ENCODE measurements at regions not wholly inside any gene's neighbourhood (a gene's known extent, or its start where the extent isn't known, plus 50 kb on each side); places are given as distances from the start of the nearest gene placed in this dataset.

- Mint-ChIP-seq H3K4me3 (no peak overlapping the region), H3K27me3 (ENCODE audit: low read depth) (no peaks in the 10 kb centered on the region), H3K4me1 (peaks cover 20% of the 10 kb centered on the region), H3K36me3 (ENCODE audit: low read depth) (no peaks in the 10 kb centered on the region), H3K27ac (peak overlapping the region in 1 of 3 experiments; percentile 3), H3K9me3 (peaks cover 18% of the 10 kb centered on the region)
- no peak for TF ChIP-seq CTCF (IDR thresholded peaks at IDR 0.05; ENCODE audit: unreplicated experiment in 3 of 3)
Measured at GRCh38 chr10:91082447-91082846, 138.0 kb upstream of the PCGF5 start.

- no peak overlapping the region for H3K4me3 Mint-ChIP-seq
- peaks cover 17% of the 10 kb centered on the region for H3K4me1 Mint-ChIP-seq
- peaks cover 10% of the 10 kb centered on the region for H3K27me3 Mint-ChIP-seq (ENCODE audit: low read depth)
- no peak overlapping the region for H3K27ac Mint-ChIP-seq
- no peaks in the 10 kb centered on the region for H3K36me3 Mint-ChIP-seq (ENCODE audit: low read depth)
- H3K9me3 Mint-ChIP-seq: peaks cover 18% of the 10 kb centered on the region
- no peak for TF ChIP-seq CTCF (IDR thresholded peaks at IDR 0.05; ENCODE audit: unreplicated experiment in 3 of 3)
Measured at GRCh38 chr10:91088300-91089140, 131.9 kb upstream of the PCGF5 start.

GRCh38 chr10:91090761-91091529 lies 129.5 kb upstream of the PCGF5 start:
- Mint-ChIP-seq H3K36me3 (ENCODE audit: low read depth) (peaks cover 4% of the 10 kb centered on the region), H3K4me1 (peaks cover 17% of the 10 kb centered on the region), H3K9me3 (peaks cover 33% of the 10 kb centered on the region), H3K27ac (no peak overlapping the region), H3K27me3 (ENCODE audit: low read depth) (peaks cover 14% of the 10 kb centered on the region), H3K4me3 (no peak overlapping the region)
- no peak for TF ChIP-seq CTCF (IDR thresholded peaks at IDR 0.05; ENCODE audit: unreplicated experiment in 3 of 3)

GRCh38 chr10:91091780-91092179 lies 128.7 kb upstream of the PCGF5 start:
- peaks cover 4% of the 10 kb centered on the region for H3K36me3 Mint-ChIP-seq (ENCODE audit: low read depth)
- no peak for TF ChIP-seq CTCF (IDR thresholded peaks at IDR 0.05; ENCODE audit: unreplicated experiment in 3 of 3)
- no peak overlapping the region for H3K4me3 Mint-ChIP-seq
- H3K27ac Mint-ChIP-seq: no peak overlapping the region
- H3K4me1 Mint-ChIP-seq: peaks cover 17% of the 10 kb centered on the region
- H3K27me3 Mint-ChIP-seq (ENCODE audit: low read depth): peaks cover 14% of the 10 kb centered on the region
- H3K9me3 Mint-ChIP-seq: peaks cover 29% of the 10 kb centered on the region

- H3K27me3 Mint-ChIP-seq (ENCODE audit: low read depth): peaks cover 9% of the 10 kb centered on the region
- peaks cover 35% of the 10 kb centered on the region for H3K9me3 Mint-ChIP-seq
- H3K4me1 Mint-ChIP-seq: peaks cover 14% of the 10 kb centered on the region
- H3K27ac Mint-ChIP-seq: no peak overlapping the region
- TF ChIP-seq CTCF (IDR thresholded peaks at IDR 0.05; ENCODE audit: unreplicated experiment in 3 of 3): no peak
- H3K4me3 Mint-ChIP-seq: no peak overlapping the region
- H3K36me3 Mint-ChIP-seq (ENCODE audit: low read depth): peaks cover 11% of the 10 kb centered on the region
Measured at GRCh38 chr10:91096274-91096673, 124.2 kb upstream of the PCGF5 start.

All from nephron (organoid).